T-helper 2 cell treated with Interferon-gamma antibody and Interleukin-4, amounts not matched to agents 5 μg/mL and 100 μg/mL, for 36 hours (primary cell): ENCODE measurements at regions not wholly inside any gene's neighbourhood (a gene's known extent, or its start where the extent isn't known, plus 50 kb on each side); places are given as distances from the start of the nearest gene placed in this dataset.
"Not testable (repeated sequence)": the region's sequence is repeated elsewhere in the genome, so short reads cannot be mapped to it uniquely, and the experiment has no call there.

Source experiments
- DNase-seq: peaks from one replicate; pipeline ENCODE4 v3.0.0; 2021; ENCODE audit warnings: low spot score
- H3K27ac Mint-ChIP-seq: one replicate; pipeline ENCODE4 v1.8.0; 2021; ENCODE audit warnings: mild to moderate bottlenecking, mixed read lengths
- H3K27me3 Mint-ChIP-seq: one replicate; pipeline ENCODE4 v1.8.0; 2021; ENCODE audit warnings: low read depth, mixed read lengths
- H3K36me3 Mint-ChIP-seq: one replicate; pipeline ENCODE4 v1.8.0; 2021; ENCODE audit warnings: low read depth, mixed read lengths
- H3K4me1 Mint-ChIP-seq: one replicate; pipeline ENCODE4 v1.8.0; 2021; ENCODE audit warnings: low read depth, mixed read lengths
- H3K4me3 Mint-ChIP-seq: one replicate; pipeline ENCODE4 v1.8.0; 2022; ENCODE audit warnings: mild to moderate bottlenecking, moderate library complexity, mixed read lengths
- H3K9me3 Mint-ChIP-seq: one replicate; pipeline ENCODE4 v1.8.0; 2021; ENCODE audit warnings: mixed read lengths

GRCh38 chr18:45332871-45333270 lies 282.4 kb upstream of the SLC14A2 start:
- Mint-ChIP-seq H3K4me1 (no peaks in the 10 kb centered on the region), H3K4me3 (no peak overlapping the region), H3K27ac (no peak overlapping the region), H3K36me3 (no peaks in the 10 kb centered on the region), H3K9me3 (no peaks in the 10 kb centered on the region), H3K27me3 (no peaks in the 10 kb centered on the region)
- no peak for DNase-seq

GRCh38 chr18:45334191-45334590 lies 281.1 kb upstream of the SLC14A2 start:
- Mint-ChIP-seq H3K4me1 (no peaks in the 10 kb centered on the region), H3K9me3 (no peaks in the 10 kb centered on the region), H3K36me3 (no peaks in the 10 kb centered on the region), H3K27ac (no peak overlapping the region), H3K4me3 (no peak overlapping the region), H3K27me3 (no peaks in the 10 kb centered on the region)
- no peak for DNase-seq

GRCh38 chr18:45335282-45336043 lies 279.8 kb upstream of the SLC14A2 start:
- Mint-ChIP-seq H3K4me3 (no peak overlapping the region), H3K36me3 (no peaks in the 10 kb centered on the region), H3K4me1 (no peaks in the 10 kb centered on the region), H3K27ac (no peak overlapping the region), H3K27me3 (no peaks in the 10 kb centered on the region), H3K9me3 (no peaks in the 10 kb centered on the region)
- DNase-seq: no peak

- H3K4me1 Mint-ChIP-seq: no peaks in the 10 kb centered on the region
- H3K36me3 Mint-ChIP-seq: no peaks in the 10 kb centered on the region
- no peak overlapping the region for H3K4me3 Mint-ChIP-seq
- DNase-seq: no peak
- no peaks in the 10 kb centered on the region for H3K27me3 Mint-ChIP-seq
- H3K27ac Mint-ChIP-seq: no peak overlapping the region
- no peaks in the 10 kb centered on the region for H3K9me3 Mint-ChIP-seq
Measured at GRCh38 chr18:45336448-45336847, 278.8 kb upstream of the SLC14A2 start.

- Mint-ChIP-seq H3K27me3 (no peaks in the 10 kb centered on the region), H3K9me3 (no peaks in the 10 kb centered on the region), H3K36me3 (no peaks in the 10 kb centered on the region), H3K4me3 (no peak overlapping the region), H3K27ac (no peak overlapping the region), H3K4me1 (no peaks in the 10 kb centered on the region)
- no peak for DNase-seq
Measured at GRCh38 chr18:45337477-45337876, 277.8 kb upstream of the SLC14A2 start.

- H3K4me1 Mint-ChIP-seq: no peaks in the 10 kb centered on the region
- H3K4me3 Mint-ChIP-seq: no peak overlapping the region
Measured at GRCh38 chr18:45339810-45340550, 275.3 kb upstream of the SLC14A2 start.

GRCh38 chr18:45340884-45341283 lies 274.4 kb upstream of the SLC14A2 start:
- H3K9me3 Mint-ChIP-seq: no peaks in the 10 kb centered on the region
- no peak for DNase-seq
- H3K27me3 Mint-ChIP-seq: no peaks in the 10 kb centered on the region
- H3K27ac Mint-ChIP-seq: no peak overlapping the region
- H3K4me3 Mint-ChIP-seq: no peak overlapping the region
- H3K4me1 Mint-ChIP-seq: no peaks in the 10 kb centered on the region
- H3K36me3 Mint-ChIP-seq: no peaks in the 10 kb centered on the region

More at GRCh38 chr18:45339810-45340550, 275.3 kb upstream of the SLC14A2 start:
- H3K36me3 Mint-ChIP-seq: no peaks in the 10 kb centered on the region
- no peaks in the 10 kb centered on the region for H3K9me3 Mint-ChIP-seq
- no peak for DNase-seq
- no peaks in the 10 kb centered on the region for H3K27me3 Mint-ChIP-seq
- H3K27ac Mint-ChIP-seq: no peak overlapping the region

- no peak for DNase-seq
- Mint-ChIP-seq H3K4me1 (no peaks in the 10 kb centered on the region), H3K36me3 (no peaks in the 10 kb centered on the region), H3K27ac (no peak overlapping the region), H3K27me3 (no peaks in the 10 kb centered on the region), H3K4me3 (no peak overlapping the region), H3K9me3 (no peaks in the 10 kb centered on the region)
Measured at GRCh38 chr18:45341454-45341853, 273.8 kb upstream of the SLC14A2 start.

- no peaks in the 10 kb centered on the region for H3K9me3 Mint-ChIP-seq
- H3K27ac Mint-ChIP-seq: no peak overlapping the region
- no peak for DNase-seq
- H3K36me3 Mint-ChIP-seq: no peaks in the 10 kb centered on the region
- no peaks in the 10 kb centered on the region for H3K27me3 Mint-ChIP-seq
- H3K4me1 Mint-ChIP-seq: no peaks in the 10 kb centered on the region
- no peak overlapping the region for H3K4me3 Mint-ChIP-seq
Measured at GRCh38 chr18:45342166-45342565, 273.1 kb upstream of the SLC14A2 start.

- no peak for DNase-seq
- no peaks in the 10 kb centered on the region for H3K4me1 Mint-ChIP-seq
- no peaks in the 10 kb centered on the region for H3K27me3 Mint-ChIP-seq
- no peak overlapping the region for H3K4me3 Mint-ChIP-seq
- H3K27ac Mint-ChIP-seq: no peak overlapping the region
- no peaks in the 10 kb centered on the region for H3K36me3 Mint-ChIP-seq
- H3K9me3 Mint-ChIP-seq: no peaks in the 10 kb centered on the region
Measured at GRCh38 chr18:45342653-45343052, 272.6 kb upstream of the SLC14A2 start.

- DNase-seq: no peak
- Mint-ChIP-seq H3K27me3 (no peaks in the 10 kb centered on the region), H3K27ac (no peak overlapping the region), H3K4me1 (no peaks in the 10 kb centered on the region), H3K9me3 (no peaks in the 10 kb centered on the region), H3K4me3 (no peak overlapping the region), H3K36me3 (no peaks in the 10 kb centered on the region)
Measured at GRCh38 chr18:45343365-45343764, 271.9 kb upstream of the SLC14A2 start.

- DNase-seq, H3K27ac Mint-ChIP-seq, H3K9me3 Mint-ChIP-seq, H3K27me3 Mint-ChIP-seq, H3K36me3 Mint-ChIP-seq, H3K4me3 Mint-ChIP-seq, H3K4me1 Mint-ChIP-seq: not testable (repeated sequence)
Measured at GRCh38 chr18:45344680-45345079, 270.6 kb upstream of the SLC14A2 start.

GRCh38 chr18:45349019-45349418 lies 266.3 kb upstream of the SLC14A2 start:
- Mint-ChIP-seq H3K4me1 (no peaks in the 10 kb centered on the region), H3K4me3 (no peak overlapping the region), H3K27ac (no peak overlapping the region), H3K36me3 (no peaks in the 10 kb centered on the region), H3K27me3 (no peaks in the 10 kb centered on the region), H3K9me3 (no peaks in the 10 kb centered on the region)
- DNase-seq: no peak

- Mint-ChIP-seq H3K36me3 (no peaks in the 10 kb centered on the region), H3K9me3 (no peaks in the 10 kb centered on the region), H3K4me1 (no peaks in the 10 kb centered on the region), H3K4me3 (no peak overlapping the region), H3K27me3 (no peaks in the 10 kb centered on the region), H3K27ac (no peak overlapping the region)
- DNase-seq: no peak
Measured at GRCh38 chr18:45349467-45349866, 265.8 kb upstream of the SLC14A2 start.
